ENCODE measurements at regions not wholly inside any gene's neighbourhood (a gene's known extent, or its start where the extent isn't known, plus 50 kb on each side); places are given as distances from the start of the nearest gene placed in this dataset.
"Not testable (repeated sequence)": the region's sequence is repeated elsewhere in the genome, so short reads cannot be mapped to it uniquely, and the experiment has no call there.

GRCh38 chr5:1654786-1655495, 131.2 kb upstream of the LPCAT1 start:
- no peak for FAIRE-seq
- no peak for TF ChIP-seq POLR2AphosphoS5 (IDR thresholded peaks at IDR 0.05; ENCODE audit: low read depth, low read length)
- TF ChIP-seq TAF1 (IDR thresholded peaks at IDR 0.05; ENCODE audit: borderline replicate concordance, low read depth, low read length), result no peak
- no peak for TF ChIP-seq POLR2A (IDR thresholded peaks at IDR 0.05; ENCODE audit: low read depth, low read length)

GRCh38 chr5:1653698-1654651, 130.2 kb upstream of the LPCAT1 start:
- DNase-seq (ENCODE audit: insufficient read length); FAIRE-seq: not testable (repeated sequence)

More at GRCh38 chr5:1654786-1655495, 131.2 kb upstream of the LPCAT1 start:
- DNase-seq (ENCODE audit: insufficient read length), result no peak

- FAIRE-seq, result no peak
- no peak for DNase-seq (ENCODE audit: insufficient read length)
- TF ChIP-seq POLR2AphosphoS5 (IDR thresholded peaks at IDR 0.05; ENCODE audit: low read depth, low read length) (no peak), TAF1 (IDR thresholded peaks at IDR 0.05; ENCODE audit: borderline replicate concordance, low read depth, low read length) (no peak), POLR2A (IDR thresholded peaks at IDR 0.05; ENCODE audit: low read depth, low read length) (no peak)
These were observed 129.3 kb upstream of the LPCAT1 start for GRCh38 chr5:1652873-1653697.

GRCh38 chr5:1651971-1652872, 128.5 kb upstream of the LPCAT1 start:
- TF ChIP-seq POLR2A (IDR thresholded peaks at IDR 0.05; ENCODE audit: low read depth, low read length), result no peak
- TF ChIP-seq TAF1 (IDR thresholded peaks at IDR 0.05; ENCODE audit: borderline replicate concordance, low read depth, low read length), result no peak
- no peak for TF ChIP-seq POLR2AphosphoS5 (IDR thresholded peaks at IDR 0.05; ENCODE audit: low read depth, low read length)
- DNase-seq (ENCODE audit: insufficient read length) (no peak), FAIRE-seq (no peak)

GRCh38 chr5:1651250-1651649, 127.5 kb upstream of the LPCAT1 start:
- DNase-seq (ENCODE audit: insufficient read length), result no peak
- TF ChIP-seq POLR2AphosphoS5 (IDR thresholded peaks at IDR 0.05; ENCODE audit: low read depth, low read length), result no peak
- TF ChIP-seq POLR2A (IDR thresholded peaks at IDR 0.05; ENCODE audit: low read depth, low read length), result no peak
- no peak for TF ChIP-seq TAF1 (IDR thresholded peaks at IDR 0.05; ENCODE audit: borderline replicate concordance, low read depth, low read length)
- FAIRE-seq, result no peak

GRCh38 chr5:1649554-1649953, 125.8 kb upstream of the LPCAT1 start:
- DNase-seq (ENCODE audit: insufficient read length) (no peak), FAIRE-seq (no peak)
- TF ChIP-seq POLR2A (IDR thresholded peaks at IDR 0.05; ENCODE audit: low read depth, low read length) (no peak), TAF1 (IDR thresholded peaks at IDR 0.05; ENCODE audit: borderline replicate concordance, low read depth, low read length) (no peak), POLR2AphosphoS5 (IDR thresholded peaks at IDR 0.05; ENCODE audit: low read depth, low read length) (no peak)

- no peak for FAIRE-seq
- TF ChIP-seq POLR2AphosphoS5 (IDR thresholded peaks at IDR 0.05; ENCODE audit: low read depth, low read length) (no peak), POLR2A (IDR thresholded peaks at IDR 0.05; ENCODE audit: low read depth, low read length) (no peak), TAF1 (IDR thresholded peaks at IDR 0.05; ENCODE audit: borderline replicate concordance, low read depth, low read length) (no peak)
- DNase-seq (ENCODE audit: insufficient read length), result no peak
These were observed 125.0 kb upstream of the LPCAT1 start for GRCh38 chr5:1648806-1649205.

GRCh38 chr5:1647580-1647979, 123.8 kb upstream of the LPCAT1 start:
- no peak for TF ChIP-seq POLR2AphosphoS5 (IDR thresholded peaks at IDR 0.05; ENCODE audit: low read depth, low read length)
- no peak for TF ChIP-seq POLR2A (IDR thresholded peaks at IDR 0.05; ENCODE audit: low read depth, low read length)
- no peak for TF ChIP-seq TAF1 (IDR thresholded peaks at IDR 0.05; ENCODE audit: borderline replicate concordance, low read depth, low read length)
- FAIRE-seq, result no peak
- no peak for DNase-seq (ENCODE audit: insufficient read length)

- no peak for TF ChIP-seq POLR2AphosphoS5 (IDR thresholded peaks at IDR 0.05; ENCODE audit: low read depth, low read length)
- TF ChIP-seq TAF1 (IDR thresholded peaks at IDR 0.05; ENCODE audit: borderline replicate concordance, low read depth, low read length), result no peak
- TF ChIP-seq POLR2A (IDR thresholded peaks at IDR 0.05; ENCODE audit: low read depth, low read length), result no peak
- DNase-seq (ENCODE audit: insufficient read length) (peak; percentile 90), FAIRE-seq (peak; percentile 67)
These were observed 121.2 kb upstream of the LPCAT1 start for GRCh38 chr5:1644810-1645571.

GRCh38 chr5:1644393-1644809, 120.6 kb upstream of the LPCAT1 start:
- not testable (repeated sequence) for FAIRE-seq; DNase-seq (ENCODE audit: insufficient read length)
